OCI-LY1 (cell line): ENCODE measurements at regions not wholly inside any gene's neighbourhood (a gene's known extent, or its start where the extent isn't known, plus 50 kb on each side); places are given as distances from the start of the nearest gene placed in this dataset.
A peak's percentile ranks its signal among the peaks of the same experiment; 100 is the strongest.

Source experiments
- H2AFZ ChIP-seq: fragments of 200-600 bp; sonication (generic), shearing (Covaris generic); 2 replicates; pipeline ENCODE4 v1.6.0; 2014; ENCODE audit warnings: antibody characterized with exemption, mild to moderate bottlenecking, low read length
- H3F3A ChIP-seq: fragments of 200-600 bp; sonication (generic), shearing (Covaris generic); 2 replicates; pipeline ENCODE4 v1.6.0; 2014; ENCODE audit warnings: mild to moderate bottlenecking, antibody characterized with exemption, low read length, moderate library complexity; ENCODE audit not compliant: insufficient read depth
- H3K27ac ChIP-seq: fragments of 200-600 bp; sonication (generic); 2 replicates; pipeline ENCODE4 v1.5.1; 2014; ENCODE audit warnings: low read length, mixed run types, mild to moderate bottlenecking, low read depth; ENCODE audit not compliant: poor library complexity, severe bottlenecking
- H3K27me3 ChIP-seq: fragments of 200-600 bp; sonication (generic); 2 replicates; pipeline ENCODE4 v1.6.0; 2014; ENCODE audit warnings: antibody characterized with exemption, mild to moderate bottlenecking, low read length, moderate library complexity; ENCODE audit not compliant: insufficient read depth
- H3K36me3 ChIP-seq: fragments of 200-600 bp; sonication (generic); 2 replicates; pipeline ENCODE4 v1.6.1; 2014; ENCODE audit warnings: mild to moderate bottlenecking, antibody characterized with exemption, low read length, moderate library complexity, mixed read lengths; ENCODE audit not compliant: insufficient read depth
- H3K4me1 ChIP-seq: fragments of 200-600 bp; sonication (generic); 2 replicates; pipeline ENCODE4 v1.5.1; 2014; ENCODE audit warnings: mild to moderate bottlenecking, low read length, moderate library complexity; ENCODE audit not compliant: insufficient read depth, severe bottlenecking
- H3K4me2 ChIP-seq: fragments of 200-600 bp; sonication (generic), shearing (Covaris generic); 2 replicates; pipeline ENCODE4 v1.6.1; 2014; ENCODE audit warnings: low read length
- H3K4me3 ChIP-seq: fragments of 200-600 bp; sonication (generic); 2 replicates; pipeline ENCODE4 v1.5.1; 2014; ENCODE audit warnings: low read length, low read depth, mild to moderate bottlenecking, mixed read lengths; ENCODE audit not compliant: poor library complexity, severe bottlenecking
- H3K79me2 ChIP-seq: fragments of 200-600 bp; shearing (Covaris generic); 2 replicates; pipeline ENCODE4 v1.6.1; 2016; ENCODE audit warnings: mixed run types, low read length, mixed read lengths; ENCODE audit not compliant: insufficient read depth
- H3K9ac ChIP-seq: fragments of 200-600 bp; sonication (generic), shearing (Covaris generic); 2 replicates; pipeline ENCODE4 v1.6.1; 2014; ENCODE audit warnings: mild to moderate bottlenecking, low read length, mixed read lengths
- H3K9me2 ChIP-seq: fragments of 200-600 bp; sonication (generic), shearing (Covaris generic); 2 replicates; pipeline ENCODE4 v1.6.1; 2014; ENCODE audit warnings: low read depth, mild to moderate bottlenecking, low read length, mixed read lengths
- H3K9me3 ChIP-seq: fragments of 200-600 bp; shearing (Covaris generic); 2 replicates; pipeline ENCODE4 v1.6.1; 2014; ENCODE audit warnings: low read length, mixed read lengths
- H4K20me1 ChIP-seq: fragments of 200-600 bp; sonication (generic), shearing (Covaris generic); 2 replicates; pipeline ENCODE4 v1.6.0; 2016; ENCODE audit warnings: mild to moderate bottlenecking, low read length; ENCODE audit not compliant: insufficient read depth
- CTCF ChIP-seq: fragments of 200-600 bp; sonication (generic), shearing (Covaris generic); IDR thresholded peaks from 2 replicates; pipeline ENCODE4 v1.5.1; 2017; ENCODE audit warnings: mild to moderate bottlenecking, antibody characterized with exemption, low read length, moderate library complexity, mixed read lengths
- EZH2 ChIP-seq: fragments of 200-600 bp; sonication (generic), shearing (Covaris generic); IDR thresholded peaks from 2 replicates; pipeline ENCODE4 v1.8.0; 2017; ENCODE audit warnings: borderline replicate concordance, mixed run types, mild to moderate bottlenecking, antibody characterized with exemption, low read length, moderate library complexity, mixed read lengths

GRCh38 chr2:144225076-144225475 lies 294.8 kb downstream of the ZEB2 start:
- Histone ChIP-seq H2AFZ (no peak overlapping the region), H3F3A (no peaks in the 10 kb centered on the region)
- TF ChIP-seq EZH2 (no peak), CTCF (no peak)

GRCh38 chr2:144224472-144224871 lies 295.4 kb downstream of the ZEB2 start:
- Histone ChIP-seq H3K4me1 (peaks cover 17% of the 10 kb centered on the region), H3K27ac (no peak overlapping the region), H3K9me2 (no peaks in the 10 kb centered on the region), H2AFZ (no peak overlapping the region), H4K20me1 (no peaks in the 10 kb centered on the region), H3K36me3 (peaks cover 20% of the 10 kb centered on the region; the same call in 1 of the 2 replicates), H3F3A (no peaks in the 10 kb centered on the region), H3K79me2 (no peaks in the 10 kb centered on the region), H3K27me3 (no peaks in the 10 kb centered on the region), H3K4me2 (no peak overlapping the region), H3K9me3 (no peaks in the 10 kb centered on the region), H3K4me3 (no peak overlapping the region), H3K9ac (no peak overlapping the region)
- TF ChIP-seq EZH2: no peak
- TF ChIP-seq CTCF: no peak

More at GRCh38 chr2:144225076-144225475, 294.8 kb downstream of the ZEB2 start:
- no peaks in the 10 kb centered on the region for H3K9me2 ChIP-seq
- peaks cover 20% of the 10 kb centered on the region for H3K4me1 ChIP-seq
- peaks cover 20% of the 10 kb centered on the region; the same call in 1 of the 2 replicates for H3K36me3 ChIP-seq
- H3K4me3 ChIP-seq: no peak overlapping the region
- H3K79me2 ChIP-seq: no peaks in the 10 kb centered on the region
- H3K9me3 ChIP-seq: no peaks in the 10 kb centered on the region
- no peak overlapping the region for H3K27ac ChIP-seq
- H4K20me1 ChIP-seq: no peaks in the 10 kb centered on the region
- no peak overlapping the region for H3K9ac ChIP-seq
- H3K27me3 ChIP-seq: no peaks in the 10 kb centered on the region
- no peak overlapping the region for H3K4me2 ChIP-seq

GRCh38 chr2:144219979-144220378 lies 299.9 kb downstream of the ZEB2 start:
- Histone ChIP-seq H3K27me3 (no peaks in the 10 kb centered on the region), H3K4me2 (no peak overlapping the region), H3K4me3 (no peak overlapping the region), H4K20me1 (no peaks in the 10 kb centered on the region), H2AFZ (no peak overlapping the region), H3K79me2 (no peaks in the 10 kb centered on the region), H3K9me3 (no peaks in the 10 kb centered on the region), H3K9ac (no peak overlapping the region), H3K9me2 (no peaks in the 10 kb centered on the region), H3F3A (no peaks in the 10 kb centered on the region), H3K36me3 (0 out of 2 replicates have a peak, but pooled peaks cover 6% of the 10 kb centered on the region), H3K27ac (peak overlapping the region; percentile 11), H3K4me1 (peaks cover 43% of the 10 kb centered on the region)
- TF ChIP-seq CTCF: no peak
- TF ChIP-seq EZH2: no peak
